ENCODE measurements at regions not wholly inside any gene's neighbourhood (a gene's known extent, or its start where the extent isn't known, plus 50 kb on each side); places are given as distances from the start of the nearest gene placed in this dataset.

DNA sequence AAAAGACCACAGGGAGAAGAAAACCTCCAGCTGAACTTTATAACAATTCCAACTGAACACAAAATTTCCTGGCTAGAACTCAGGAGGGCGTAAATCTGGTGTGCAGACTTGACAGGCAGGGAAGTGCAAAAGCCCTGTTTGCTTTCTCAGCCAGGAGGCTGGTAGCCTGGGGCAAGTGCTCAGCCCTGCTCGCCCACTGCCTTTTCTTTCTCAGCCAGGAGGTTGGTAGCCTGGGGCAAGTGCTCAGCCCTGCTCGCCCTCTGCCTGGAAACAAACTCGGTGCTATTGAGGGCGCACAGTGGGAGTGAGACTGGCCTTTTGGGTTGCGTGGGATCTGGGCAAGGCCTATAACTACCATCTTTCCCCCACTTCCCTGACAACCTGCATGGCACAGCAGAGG is 275.4 kb upstream of the MAOA start:
- Histone ChIP-seq H3K4me1 (ENCODE audit: low read length) (no peaks in the 10 kb centered on the region), H2AFZ (ENCODE audit: low read length) (no peak overlapping the region), H3K4me3 (ENCODE audit: low read length) (no peak overlapping the region), H3K27me3 (ENCODE audit: low read length) (no peaks in the 10 kb centered on the region), H3K79me2 (ENCODE audit: low read length) (no peaks in the 10 kb centered on the region), H3K4me2 (ENCODE audit: low read depth, low read length, poor library complexity, severe bottlenecking) (no peak overlapping the region), H4K20me1 (ENCODE audit: insufficient read depth, low read depth, low read length) (no peaks in the 10 kb centered on the region), H3K9me2 (replicated peaks; ENCODE audit: insufficient read depth, low read length) (no peaks in the 10 kb centered on the region), H3K27ac (ENCODE audit: low read length) (no peak overlapping the region), H3K36me3 (ENCODE audit: insufficient read depth, low read length) (no peaks in the 10 kb centered on the region), H3K9me3 (ENCODE audit: low read length) (no peaks in the 10 kb centered on the region; the same call in 1 of the 2 replicates), H3K9ac (ENCODE audit: low read length) (no peak overlapping the region)
- no peak for DNase-seq

DNA sequence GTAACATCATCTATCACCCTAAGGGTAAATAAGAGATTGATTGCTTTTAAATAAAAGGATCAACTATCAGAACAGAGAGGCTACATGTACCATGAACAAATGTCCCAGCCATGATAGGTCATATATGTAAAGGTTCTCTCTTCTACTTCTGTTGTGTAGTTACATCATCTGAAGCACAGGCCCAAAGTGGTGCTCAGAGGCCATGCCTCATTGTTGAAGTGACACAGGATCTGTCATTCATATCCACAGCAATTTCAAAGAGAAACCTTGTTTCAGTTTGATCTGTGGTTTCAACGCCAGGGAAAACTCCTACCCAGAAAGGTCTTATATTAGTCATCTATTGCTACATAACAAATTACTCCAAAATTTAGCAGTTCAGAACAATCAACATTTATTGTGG is 269.2 kb upstream of the MAOA start:
- H3K9me3 ChIP-seq (ENCODE audit: low read length): 0 out of 2 replicates have a peak, but pooled peaks cover 3% of the 10 kb centered on the region
- H3K4me1 ChIP-seq (ENCODE audit: low read length): no peaks in the 10 kb centered on the region
- H3K9me2 ChIP-seq (replicated peaks; ENCODE audit: insufficient read depth, low read length): no peaks in the 10 kb centered on the region
- H3K27ac ChIP-seq (ENCODE audit: low read length): no peak overlapping the region
- no peaks in the 10 kb centered on the region for H3K79me2 ChIP-seq (ENCODE audit: low read length)
- no peak for DNase-seq
- no peak overlapping the region for H2AFZ ChIP-seq (ENCODE audit: low read length)
- no peaks in the 10 kb centered on the region for H3K27me3 ChIP-seq (ENCODE audit: low read length)
- no peak overlapping the region for H3K9ac ChIP-seq (ENCODE audit: low read length)
- no peaks in the 10 kb centered on the region for H4K20me1 ChIP-seq (ENCODE audit: insufficient read depth, low read depth, low read length)
- H3K4me2 ChIP-seq (ENCODE audit: low read depth, low read length, poor library complexity, severe bottlenecking): no peak overlapping the region
- no peak overlapping the region for H3K4me3 ChIP-seq (ENCODE audit: low read length)
- H3K36me3 ChIP-seq (ENCODE audit: insufficient read depth, low read length): no peaks in the 10 kb centered on the region

DNA sequence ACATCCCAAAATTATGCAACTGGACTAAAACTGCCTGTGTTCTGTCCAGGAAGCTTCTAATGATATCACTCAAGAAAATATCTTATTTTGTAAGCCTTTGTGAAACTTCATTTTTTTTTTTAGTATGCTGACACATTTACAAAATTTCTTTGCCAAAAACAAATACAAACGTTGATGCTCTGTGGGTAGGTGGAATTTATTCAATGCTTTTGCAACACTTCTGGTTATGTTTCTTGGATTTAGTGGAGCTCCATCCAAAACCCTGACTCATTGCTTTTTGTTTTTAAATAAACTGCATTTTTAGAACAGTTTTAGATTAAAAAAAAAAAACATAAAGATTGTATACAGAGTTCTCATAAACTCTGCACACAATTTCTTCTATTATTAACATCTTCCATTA is 250.9 kb upstream of the MAOA start:
- no peaks in the 10 kb centered on the region for H3K27me3 ChIP-seq (ENCODE audit: low read length)
- H3K4me3 ChIP-seq (ENCODE audit: low read length): no peak overlapping the region
- no peaks in the 10 kb centered on the region for H3K4me1 ChIP-seq (ENCODE audit: low read length)
- no peak overlapping the region for H3K9ac ChIP-seq (ENCODE audit: low read length)
- H2AFZ ChIP-seq (ENCODE audit: low read length): no peak overlapping the region
- no peaks in the 10 kb centered on the region for H3K79me2 ChIP-seq (ENCODE audit: low read length)
- no peak overlapping the region for H3K27ac ChIP-seq (ENCODE audit: low read length)
- H3K4me2 ChIP-seq (ENCODE audit: low read depth, low read length, poor library complexity, severe bottlenecking): no peak overlapping the region
- no peaks in the 10 kb centered on the region for H4K20me1 ChIP-seq (ENCODE audit: insufficient read depth, low read depth, low read length)
- H3K9me2 ChIP-seq (replicated peaks; ENCODE audit: insufficient read depth, low read length): no peaks in the 10 kb centered on the region
- H3K36me3 ChIP-seq (ENCODE audit: insufficient read depth, low read length): no peaks in the 10 kb centered on the region
- no peak for DNase-seq
- H3K9me3 ChIP-seq (ENCODE audit: low read length): no peaks in the 10 kb centered on the region

DNA sequence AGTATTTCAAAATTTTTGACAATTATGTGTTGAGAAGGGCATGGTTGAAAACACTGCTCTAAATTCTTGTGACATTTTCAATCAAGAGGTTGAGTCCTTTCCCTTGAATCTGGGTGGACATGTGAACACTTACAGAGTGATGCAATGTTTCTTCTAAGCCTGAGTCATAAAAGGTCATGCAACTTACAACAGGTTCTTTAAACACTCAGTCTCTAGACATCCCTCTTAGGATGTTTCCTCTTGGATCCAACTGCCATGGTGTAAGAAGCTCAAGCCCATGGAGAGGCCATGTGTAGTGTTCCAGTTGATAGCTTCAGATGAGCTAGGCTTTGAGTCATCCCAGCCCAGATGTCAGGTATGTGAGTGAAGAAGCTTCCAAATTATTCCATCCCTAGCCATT is 232.2 kb upstream of the MAOA start:
- Histone ChIP-seq H3K9me3 (ENCODE audit: low read length) (peaks cover 16% of the 10 kb centered on the region), H3K9me2 (replicated peaks; ENCODE audit: insufficient read depth, low read length) (no peaks in the 10 kb centered on the region), H3K27ac (ENCODE audit: low read length) (no peak overlapping the region), H3K36me3 (ENCODE audit: insufficient read depth, low read length) (no peaks in the 10 kb centered on the region), H3K4me2 (ENCODE audit: low read depth, low read length, poor library complexity, severe bottlenecking) (no peak overlapping the region), H2AFZ (ENCODE audit: low read length) (no peak overlapping the region), H3K9ac (ENCODE audit: low read length) (no peak overlapping the region), H4K20me1 (ENCODE audit: insufficient read depth, low read depth, low read length) (no peaks in the 10 kb centered on the region), H3K79me2 (ENCODE audit: low read length) (no peaks in the 10 kb centered on the region), H3K4me3 (ENCODE audit: low read length) (no peak overlapping the region), H3K4me1 (ENCODE audit: low read length) (no peaks in the 10 kb centered on the region), H3K27me3 (ENCODE audit: low read length) (no peaks in the 10 kb centered on the region)
- DNase-seq: no peak

DNA sequence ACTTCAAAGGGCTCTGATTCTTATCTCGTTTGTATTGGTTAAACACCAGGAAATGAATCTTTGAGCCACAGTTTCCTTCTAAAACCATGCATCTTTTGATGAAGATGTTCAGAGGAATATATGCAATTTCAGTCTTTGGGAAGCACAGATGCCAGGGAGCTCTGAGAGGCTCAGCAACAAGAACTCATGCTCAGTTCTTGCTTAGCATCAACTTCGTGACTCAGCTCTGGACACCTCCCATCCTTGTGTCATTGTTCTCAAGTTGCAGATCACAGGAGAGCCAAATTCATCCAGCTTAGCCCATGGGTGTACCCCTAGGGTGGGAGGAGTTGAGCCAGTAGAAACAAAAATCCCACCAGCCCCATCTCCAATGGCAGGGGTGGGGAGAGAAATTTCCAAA is 219.6 kb upstream of the MAOA start:
- Histone ChIP-seq H3K27ac (ENCODE audit: low read length) (no peak overlapping the region), H3K27me3 (ENCODE audit: low read length) (no peaks in the 10 kb centered on the region), H3K9me3 (ENCODE audit: low read length) (peaks cover 21% of the 10 kb centered on the region), H2AFZ (ENCODE audit: low read length) (no peak overlapping the region), H3K36me3 (ENCODE audit: insufficient read depth, low read length) (no peaks in the 10 kb centered on the region), H3K9ac (ENCODE audit: low read length) (no peak overlapping the region), H3K4me2 (ENCODE audit: low read depth, low read length, poor library complexity, severe bottlenecking) (no peak overlapping the region), H4K20me1 (ENCODE audit: insufficient read depth, low read depth, low read length) (no peaks in the 10 kb centered on the region), H3K79me2 (ENCODE audit: low read length) (no peaks in the 10 kb centered on the region), H3K9me2 (replicated peaks; ENCODE audit: insufficient read depth, low read length) (no peaks in the 10 kb centered on the region), H3K4me1 (ENCODE audit: low read length) (no peaks in the 10 kb centered on the region), H3K4me3 (ENCODE audit: low read length) (no peak overlapping the region)
- DNase-seq: no peak

DNA sequence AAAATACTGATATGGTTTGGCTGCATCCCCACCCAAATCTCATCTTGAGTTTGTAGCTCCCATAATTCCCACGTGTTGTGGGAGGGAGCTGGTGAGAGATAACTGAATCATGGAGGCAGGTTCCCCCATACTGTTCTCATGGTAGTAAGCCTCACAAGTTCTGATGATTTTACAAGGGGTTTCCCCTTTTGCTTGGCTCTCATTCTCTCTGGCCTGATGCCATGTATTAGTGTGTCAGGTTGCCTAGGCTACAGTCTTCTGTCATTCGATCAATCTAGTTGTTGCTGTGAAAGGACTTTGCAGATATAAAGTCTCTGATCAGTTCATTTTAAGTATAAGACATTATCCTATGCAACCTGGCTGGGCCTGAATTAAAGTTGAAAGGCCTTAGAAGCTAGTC is 209.3 kb upstream of the MAOA start:
- Histone ChIP-seq H3K4me2 (ENCODE audit: low read depth, low read length, poor library complexity, severe bottlenecking) (no peak overlapping the region), H3K27me3 (ENCODE audit: low read length) (no peaks in the 10 kb centered on the region), H3K4me1 (ENCODE audit: low read length) (no peaks in the 10 kb centered on the region), H3K9me2 (replicated peaks; ENCODE audit: insufficient read depth, low read length) (no peaks in the 10 kb centered on the region), H2AFZ (ENCODE audit: low read length) (no peak overlapping the region), H3K79me2 (ENCODE audit: low read length) (no peaks in the 10 kb centered on the region), H3K9me3 (ENCODE audit: low read length) (peaks cover 17% of the 10 kb centered on the region), H3K36me3 (ENCODE audit: insufficient read depth, low read length) (no peaks in the 10 kb centered on the region), H3K4me3 (ENCODE audit: low read length) (no peak overlapping the region), H4K20me1 (ENCODE audit: insufficient read depth, low read depth, low read length) (no peaks in the 10 kb centered on the region), H3K9ac (ENCODE audit: low read length) (no peak overlapping the region), H3K27ac (ENCODE audit: low read length) (no peak overlapping the region)
- no peak for DNase-seq

DNA sequence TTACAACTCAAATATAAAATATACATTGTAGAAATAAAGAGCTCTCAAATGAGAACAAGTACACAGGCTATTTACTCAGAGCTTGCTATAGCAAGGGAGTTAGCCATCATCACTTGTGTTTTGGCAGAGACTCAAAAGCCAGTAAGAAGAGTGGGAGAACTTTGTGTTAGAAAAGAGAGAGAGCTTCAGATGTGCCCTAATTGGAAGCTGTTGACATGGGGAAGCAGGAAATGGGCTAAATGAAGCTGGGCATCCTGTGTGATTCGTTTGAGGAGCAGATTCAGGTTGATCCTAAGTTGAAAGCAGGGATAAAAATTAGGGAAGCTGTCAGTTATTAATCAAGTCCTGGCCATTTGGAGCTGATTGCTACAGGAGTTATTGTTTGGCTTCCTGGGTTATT is 207.4 kb upstream of the MAOA start:
- no peak for DNase-seq
- Histone ChIP-seq H3K9ac (ENCODE audit: low read length) (no peak overlapping the region), H3K9me3 (ENCODE audit: low read length) (peaks cover 21% of the 10 kb centered on the region), H3K9me2 (replicated peaks; ENCODE audit: insufficient read depth, low read length) (no peaks in the 10 kb centered on the region), H3K27ac (ENCODE audit: low read length) (no peak overlapping the region), H3K27me3 (ENCODE audit: low read length) (no peaks in the 10 kb centered on the region), H3K79me2 (ENCODE audit: low read length) (no peaks in the 10 kb centered on the region), H3K4me1 (ENCODE audit: low read length) (no peaks in the 10 kb centered on the region), H4K20me1 (ENCODE audit: insufficient read depth, low read depth, low read length) (no peaks in the 10 kb centered on the region), H3K4me2 (ENCODE audit: low read depth, low read length, poor library complexity, severe bottlenecking) (no peak overlapping the region), H3K36me3 (ENCODE audit: insufficient read depth, low read length) (no peaks in the 10 kb centered on the region), H3K4me3 (ENCODE audit: low read length) (no peak overlapping the region), H2AFZ (ENCODE audit: low read length) (no peak overlapping the region)

DNA sequence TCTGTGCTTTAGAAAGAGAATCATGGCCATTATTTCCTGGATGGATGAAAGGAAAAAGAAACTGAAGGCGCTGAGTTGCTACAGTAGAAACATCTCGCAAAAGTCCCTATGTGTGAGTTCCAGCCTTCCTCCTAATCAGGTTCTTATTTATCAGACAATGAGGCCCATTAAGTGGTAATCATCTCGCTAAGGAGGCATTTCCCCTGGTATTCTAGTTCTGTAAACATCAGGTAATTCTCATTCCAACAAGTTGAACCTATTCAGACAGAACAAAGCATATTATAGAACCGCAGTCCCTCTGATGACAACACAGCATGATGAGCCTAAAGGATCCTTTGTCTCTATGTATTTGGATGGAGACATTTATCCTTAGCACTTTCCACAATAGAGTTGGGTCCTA is 205.7 kb upstream of the MAOA start:
- H3K4me2 ChIP-seq (ENCODE audit: low read depth, low read length, poor library complexity, severe bottlenecking): no peak overlapping the region
- H3K4me1 ChIP-seq (ENCODE audit: low read length): no peaks in the 10 kb centered on the region
- no peak for DNase-seq
- no peaks in the 10 kb centered on the region for H3K79me2 ChIP-seq (ENCODE audit: low read length)
- peaks cover 21% of the 10 kb centered on the region for H3K9me3 ChIP-seq (ENCODE audit: low read length)
- no peaks in the 10 kb centered on the region for H3K27me3 ChIP-seq (ENCODE audit: low read length)
- H3K9me2 ChIP-seq (replicated peaks; ENCODE audit: insufficient read depth, low read length): no peaks in the 10 kb centered on the region
- no peaks in the 10 kb centered on the region for H3K36me3 ChIP-seq (ENCODE audit: insufficient read depth, low read length)
- no peak overlapping the region for H3K27ac ChIP-seq (ENCODE audit: low read length)
- no peak overlapping the region for H3K9ac ChIP-seq (ENCODE audit: low read length)
- no peak overlapping the region for H3K4me3 ChIP-seq (ENCODE audit: low read length)
- no peaks in the 10 kb centered on the region for H4K20me1 ChIP-seq (ENCODE audit: insufficient read depth, low read depth, low read length)
- no peak overlapping the region for H2AFZ ChIP-seq (ENCODE audit: low read length)

Data from Karpas-422 (cell line).